ENCODE measurements at regions not wholly inside any gene's neighbourhood (a gene's known extent, or its start where the extent isn't known, plus 50 kb on each side); places are given as distances from the start of the nearest gene placed in this dataset.

DNA sequence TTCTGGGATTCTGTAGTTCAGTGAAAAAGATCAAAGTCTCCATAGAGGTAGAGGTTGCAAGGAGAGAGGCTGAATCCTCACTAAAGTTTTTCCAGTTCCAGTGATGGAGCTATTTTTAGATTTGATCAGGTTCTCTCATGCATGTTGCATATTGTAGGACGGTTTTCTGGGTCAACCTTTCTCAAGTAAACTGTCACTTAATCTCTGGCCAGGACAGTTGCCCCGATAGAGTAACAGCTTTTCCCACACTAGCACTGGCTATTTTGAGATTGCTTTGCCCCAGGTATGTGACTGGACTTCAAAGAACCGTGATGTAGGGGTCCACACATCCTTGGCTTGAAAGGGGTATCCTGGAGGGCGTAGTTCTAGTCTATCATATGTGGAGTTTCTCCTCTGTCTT is 67.4 kb upstream of the EPCAM start:
- peaks cover 55% of the 10 kb centered on the region for H3K4me1 ChIP-seq (ENCODE audit: low read length)

DNA sequence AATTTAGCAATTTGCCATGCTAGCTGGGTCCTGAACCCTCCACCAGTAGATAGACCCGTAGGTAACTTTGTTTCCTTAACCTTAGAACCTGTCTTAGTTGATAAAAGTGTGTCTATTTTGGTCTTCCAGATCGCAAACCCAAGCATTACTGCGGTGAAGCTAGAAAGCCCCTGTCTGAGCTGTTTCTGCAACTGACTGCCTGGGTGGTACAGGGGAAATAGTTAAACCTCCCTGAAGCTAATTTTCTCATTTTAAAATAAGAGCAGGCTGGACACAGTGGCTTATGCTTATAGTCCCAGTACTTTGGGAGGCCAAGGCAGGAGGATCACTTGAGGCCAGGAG is 67.9 kb upstream of the EPCAM start:
- H3K4me3 ChIP-seq (ENCODE audit: low read length): peak overlapping the region; percentile 43; the same call in 1 of the 2 replicates
- H3K27me3 ChIP-seq (replicated peaks; ENCODE audit: insufficient read depth, low read length): no peaks in the 10 kb centered on the region
- no peaks in the 10 kb centered on the region for H3K9me2 ChIP-seq (replicated peaks; ENCODE audit: insufficient read depth, low read length)
- H2AFZ ChIP-seq (ENCODE audit: low read length): no peak overlapping the region
- no peaks in the 10 kb centered on the region for H4K20me1 ChIP-seq (ENCODE audit: insufficient read depth, low read length)
- H3K79me2 ChIP-seq (ENCODE audit: low read length): peaks cover under 1% of the 10 kb centered on the region; the same call in 1 of the 2 replicates
- peak overlapping the region; percentile 97 for H3K27ac ChIP-seq (ENCODE audit: low read length)
- H3K9me3 ChIP-seq (replicated peaks; ENCODE audit: insufficient read depth, low read length): no peaks in the 10 kb centered on the region
- peaks cover 55% of the 10 kb centered on the region for H3K4me1 ChIP-seq (ENCODE audit: low read length)
- DNase-seq: peak; percentile 94
- TF ChIP-seq CTCF (IDR thresholded peaks at IDR 0.05; ENCODE audit: low read length) (no peak), EZH2phosphoT487 (IDR thresholded peaks at IDR 0.05; ENCODE audit: low read length) (no peak), EZH2 (optimal IDR thresholded peaks at IDR 0.05; ENCODE audit: low read depth, low read length) (no peak)
- H3K9ac ChIP-seq (ENCODE audit: low read length): peak overlapping the region; percentile 78
- peak overlapping the region; percentile 84 for H3K4me2 ChIP-seq (ENCODE audit: low read depth, low read length)
- H3F3A ChIP-seq (ENCODE audit: insufficient read depth, low read length): peaks cover 24% of the 10 kb centered on the region
- H3K36me3 ChIP-seq (replicated peaks; ENCODE audit: insufficient read depth, low read length): no peaks in the 10 kb centered on the region

More for the DNA sequence above, 67.4 kb upstream of the EPCAM start:
- H2AFZ ChIP-seq (ENCODE audit: low read length): peak overlapping the region; percentile 18; the same call in 1 of the 2 replicates
- no peaks in the 10 kb centered on the region for H4K20me1 ChIP-seq (ENCODE audit: insufficient read depth, low read length)
- peaks cover 5% of the 10 kb centered on the region; the same call in 1 of the 2 replicates for H3K79me2 ChIP-seq (ENCODE audit: low read length)
- peak overlapping the region; percentile 97 for H3K27ac ChIP-seq (ENCODE audit: low read length)
- DNase-seq: peak; percentile 26
- TF ChIP-seq EZH2phosphoT487 (IDR thresholded peaks at IDR 0.05; ENCODE audit: low read length): no peak
- no peak for TF ChIP-seq CTCF (IDR thresholded peaks at IDR 0.05; ENCODE audit: low read length)
- TF ChIP-seq EZH2 (optimal IDR thresholded peaks at IDR 0.05; ENCODE audit: low read depth, low read length): no peak
- H3F3A ChIP-seq (ENCODE audit: insufficient read depth, low read length): peaks cover 24% of the 10 kb centered on the region
- H3K4me3 ChIP-seq (ENCODE audit: low read length): peak overlapping the region; percentile 3; the same call in 1 of the 2 replicates
- H3K9ac ChIP-seq (ENCODE audit: low read length): peak overlapping the region; percentile 78
- H3K36me3 ChIP-seq (replicated peaks; ENCODE audit: insufficient read depth, low read length): no peaks in the 10 kb centered on the region
- H3K9me3 ChIP-seq (replicated peaks; ENCODE audit: insufficient read depth, low read length): no peaks in the 10 kb centered on the region
- peak overlapping the region; percentile 84 for H3K4me2 ChIP-seq (ENCODE audit: low read depth, low read length)
- no peaks in the 10 kb centered on the region for H3K9me2 ChIP-seq (replicated peaks; ENCODE audit: insufficient read depth, low read length)
- H3K27me3 ChIP-seq (replicated peaks; ENCODE audit: insufficient read depth, low read length): no peaks in the 10 kb centered on the region

DNA sequence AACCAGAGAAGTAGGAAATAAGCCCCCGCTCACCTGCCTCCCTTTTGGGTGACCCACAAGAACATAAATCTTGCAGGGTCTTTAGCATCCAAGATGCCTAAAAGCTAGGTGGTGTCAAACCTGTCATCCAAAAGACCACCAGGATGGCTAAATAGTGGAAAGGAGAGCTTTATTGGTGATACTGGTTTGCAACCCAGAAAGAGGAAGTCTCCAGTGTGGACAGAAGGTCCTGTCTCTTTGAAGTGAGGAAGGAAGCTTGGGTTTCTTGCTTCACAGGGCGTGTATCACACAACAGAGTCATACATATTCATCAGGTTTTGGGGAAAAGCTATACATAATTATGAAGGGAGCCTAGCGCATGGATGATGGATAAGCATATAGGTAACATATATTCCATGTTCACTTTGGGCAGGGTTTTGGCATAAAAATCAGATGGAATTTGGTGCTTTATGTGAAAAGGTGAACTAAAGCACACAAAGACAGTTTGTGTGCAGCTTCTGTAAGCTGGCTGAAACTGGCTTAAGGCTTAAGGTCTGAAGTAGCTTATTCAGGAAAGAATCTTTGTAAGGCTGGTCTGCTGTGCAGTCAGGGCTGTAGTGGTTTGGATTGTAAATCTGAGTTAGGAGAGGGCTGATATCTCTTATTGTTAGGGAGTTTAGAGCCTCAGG is 68.4 kb upstream of the EPCAM start:
- Histone ChIP-seq H3K4me3 (ENCODE audit: low read length) (peak overlapping the region; percentile 43), H3K9me3 (replicated peaks; ENCODE audit: insufficient read depth, low read length) (no peaks in the 10 kb centered on the region), H3F3A (ENCODE audit: insufficient read depth, low read length) (peaks cover 24% of the 10 kb centered on the region), H3K27ac (ENCODE audit: low read length) (peak overlapping the region; percentile 97), H3K79me2 (ENCODE audit: low read length) (no peaks in the 10 kb centered on the region), H3K36me3 (replicated peaks; ENCODE audit: insufficient read depth, low read length) (no peaks in the 10 kb centered on the region), H2AFZ (ENCODE audit: low read length) (no peak overlapping the region; the same call in 1 of the 2 replicates), H3K4me1 (ENCODE audit: low read length) (peaks cover 59% of the 10 kb centered on the region), H3K27me3 (replicated peaks; ENCODE audit: insufficient read depth, low read length) (no peaks in the 10 kb centered on the region), H3K9ac (ENCODE audit: low read length) (peak overlapping the region; percentile 78), H4K20me1 (ENCODE audit: insufficient read depth, low read length) (no peaks in the 10 kb centered on the region), H3K9me2 (replicated peaks; ENCODE audit: insufficient read depth, low read length) (no peaks in the 10 kb centered on the region), H3K4me2 (ENCODE audit: low read depth, low read length) (peak overlapping the region; percentile 84)
- DNase-seq: peak; percentile 76
- TF ChIP-seq EZH2phosphoT487 (IDR thresholded peaks at IDR 0.05; ENCODE audit: low read length): no peak
- TF ChIP-seq CTCF (IDR thresholded peaks at IDR 0.05; ENCODE audit: low read length): no peak
- no peak for TF ChIP-seq EZH2 (optimal IDR thresholded peaks at IDR 0.05; ENCODE audit: low read depth, low read length)
